ENCODE measurements at regions not wholly inside any gene's neighbourhood (a gene's known extent, or its start where the extent isn't known, plus 50 kb on each side); places are given as distances from the start of the nearest gene placed in this dataset.
"Not testable (repeated sequence)": the region's sequence is repeated elsewhere in the genome, so short reads cannot be mapped to it uniquely, and the experiment has no call there.

- DNase-seq (no peak), ATAC-seq (no peak)
- Mint-ChIP-seq H3K36me3 (no peaks in the 10 kb centered on the region), H3K27ac (no peak overlapping the region), H3K4me1 (no peaks in the 10 kb centered on the region), H3K27me3 (no peaks in the 10 kb centered on the region), H3K9me3 (ENCODE audit: low read depth) (no peaks in the 10 kb centered on the region), H3K4me3 (no peak overlapping the region)
- CTCF ChIA-PET = no interaction called here
Observed at GRCh38 chr6:102942206-102942605, 1548.7 kb downstream of the GRIK2 start.

GRCh38 chr6:102936959-102937358 is 1543.5 kb downstream of the GRIK2 start:
- ATAC-seq (no peak), DNase-seq (no peak)
- no peak overlapping the region for H3K27ac Mint-ChIP-seq
- H3K36me3 Mint-ChIP-seq = no peaks in the 10 kb centered on the region
- H3K9me3 Mint-ChIP-seq (ENCODE audit: low read depth) = no peaks in the 10 kb centered on the region
- CTCF ChIA-PET = no interaction called here
- no peaks in the 10 kb centered on the region for H3K27me3 Mint-ChIP-seq
- H3K4me3 Mint-ChIP-seq = no peak overlapping the region
- H3K4me1 Mint-ChIP-seq = no peaks in the 10 kb centered on the region

- no peak for DNase-seq
- no peaks in the 10 kb centered on the region for H3K36me3 Mint-ChIP-seq
- CTCF ChIA-PET = no interaction called here
- H3K27me3 Mint-ChIP-seq = no peaks in the 10 kb centered on the region
- H3K27ac Mint-ChIP-seq = no peak overlapping the region
- no peaks in the 10 kb centered on the region for H3K4me1 Mint-ChIP-seq
- no peak for ATAC-seq
- H3K4me3 Mint-ChIP-seq = no peak overlapping the region
- H3K9me3 Mint-ChIP-seq (ENCODE audit: low read depth) = peaks cover 10% of the 10 kb centered on the region
Observed at GRCh38 chr6:102928109-102928508, 1534.6 kb downstream of the GRIK2 start.

- no peaks in the 10 kb centered on the region for H3K4me1 Mint-ChIP-seq
- CTCF ChIA-PET = no interaction called here
- H3K9me3 Mint-ChIP-seq (ENCODE audit: low read depth) = peaks cover 4% of the 10 kb centered on the region
- H3K4me3 Mint-ChIP-seq = no peak overlapping the region
- no peak for ATAC-seq
- H3K27me3 Mint-ChIP-seq = no peaks in the 10 kb centered on the region
- no peak for DNase-seq
- no peak overlapping the region for H3K27ac Mint-ChIP-seq
- no peaks in the 10 kb centered on the region for H3K36me3 Mint-ChIP-seq
Observed at GRCh38 chr6:102918161-102918560, 1524.7 kb downstream of the GRIK2 start.

- no peak overlapping the region for H3K4me3 Mint-ChIP-seq
- no peaks in the 10 kb centered on the region for H3K27me3 Mint-ChIP-seq
- H3K27ac Mint-ChIP-seq = no peak overlapping the region
- no peaks in the 10 kb centered on the region for H3K36me3 Mint-ChIP-seq
- no peaks in the 10 kb centered on the region for H3K4me1 Mint-ChIP-seq
- H3K9me3 Mint-ChIP-seq (ENCODE audit: low read depth) = peaks cover 11% of the 10 kb centered on the region
- ATAC-seq (no peak), DNase-seq (no peak)
- CTCF ChIA-PET = no interaction called here
Observed at GRCh38 chr6:102911571-102911970, 1518.1 kb downstream of the GRIK2 start.

GRCh38 chr6:102910701-102911139 is 1517.2 kb downstream of the GRIK2 start:
- H3K27me3 Mint-ChIP-seq, H3K27ac Mint-ChIP-seq, DNase-seq, H3K4me1 Mint-ChIP-seq, ATAC-seq, H3K36me3 Mint-ChIP-seq, H3K4me3 Mint-ChIP-seq, CTCF ChIA-PET: not testable (repeated sequence)
- peaks cover 12% of the 10 kb centered on the region for H3K9me3 Mint-ChIP-seq (ENCODE audit: low read depth)

- Mint-ChIP-seq H3K4me3 (no peak overlapping the region), H3K36me3 (peaks cover 1% of the 10 kb centered on the region), H3K4me1 (no peaks in the 10 kb centered on the region), H3K27me3 (no peaks in the 10 kb centered on the region), H3K27ac (no peak overlapping the region), H3K9me3 (ENCODE audit: low read depth) (peaks cover 19% of the 10 kb centered on the region)
- CTCF ChIA-PET = no interaction called here
- ATAC-seq (no peak), DNase-seq (no peak)
Observed at GRCh38 chr6:102907181-102907580, 1513.7 kb downstream of the GRIK2 start.

- CTCF ChIA-PET = no interaction called here
- H3K27ac Mint-ChIP-seq = no peak overlapping the region
- no peak for DNase-seq
- no peak overlapping the region for H3K4me3 Mint-ChIP-seq
- H3K9me3 Mint-ChIP-seq (ENCODE audit: low read depth) = peaks cover 17% of the 10 kb centered on the region
- no peaks in the 10 kb centered on the region for H3K27me3 Mint-ChIP-seq
- H3K4me1 Mint-ChIP-seq = no peaks in the 10 kb centered on the region
- ATAC-seq = no peak
- peaks cover 1% of the 10 kb centered on the region for H3K36me3 Mint-ChIP-seq
Observed at GRCh38 chr6:102902471-102902870, 1509.0 kb downstream of the GRIK2 start.

- Mint-ChIP-seq H3K36me3 (no peaks in the 10 kb centered on the region), H3K27ac (no peak overlapping the region), H3K9me3 (ENCODE audit: low read depth) (peaks cover 4% of the 10 kb centered on the region), H3K4me3 (no peak overlapping the region), H3K27me3 (no peaks in the 10 kb centered on the region), H3K4me1 (no peaks in the 10 kb centered on the region)
- no peak for DNase-seq
- CTCF ChIA-PET = no interaction called here
- ATAC-seq = no peak
Observed at GRCh38 chr6:102895683-102896082, 1502.2 kb downstream of the GRIK2 start.

GRCh38 chr6:102885165-102885564 is 1491.7 kb downstream of the GRIK2 start:
- CTCF ChIA-PET = no interaction called here
- no peak overlapping the region for H3K27ac Mint-ChIP-seq

GRCh38 chr6:102853249-102853955 is 1459.9 kb downstream of the GRIK2 start:
- H3K36me3 Mint-ChIP-seq = no peaks in the 10 kb centered on the region
- no peaks in the 10 kb centered on the region for H3K9me3 Mint-ChIP-seq (ENCODE audit: low read depth)
- DNase-seq (no peak), ATAC-seq (no peak)
- no peaks in the 10 kb centered on the region for H3K27me3 Mint-ChIP-seq
- CTCF ChIA-PET = no interaction called here
- H3K27ac Mint-ChIP-seq = no peak overlapping the region
- no peak overlapping the region for H3K4me3 Mint-ChIP-seq
- H3K4me1 Mint-ChIP-seq = no peaks in the 10 kb centered on the region

More at GRCh38 chr6:102885165-102885564, 1491.7 kb downstream of the GRIK2 start:
- Mint-ChIP-seq H3K4me1 (no peaks in the 10 kb centered on the region), H3K36me3 (no peaks in the 10 kb centered on the region), H3K27me3 (no peaks in the 10 kb centered on the region), H3K9me3 (ENCODE audit: low read depth) (no peaks in the 10 kb centered on the region), H3K4me3 (no peak overlapping the region)
- ATAC-seq (no peak), DNase-seq (no peak)

- Mint-ChIP-seq H3K27me3 (no peaks in the 10 kb centered on the region), H3K4me1 (no peaks in the 10 kb centered on the region), H3K27ac (no peak overlapping the region), H3K36me3 (no peaks in the 10 kb centered on the region), H3K4me3 (no peak overlapping the region), H3K9me3 (ENCODE audit: low read depth) (no peaks in the 10 kb centered on the region)
- ATAC-seq = no peak
- DNase-seq = no peak
- CTCF ChIA-PET = no interaction called here
Observed at GRCh38 chr6:102848796-102849195, 1455.3 kb downstream of the GRIK2 start.

GRCh38 chr6:102848210-102848609 is 1454.7 kb downstream of the GRIK2 start:
- DNase-seq = no peak
- ATAC-seq = no peak
- Mint-ChIP-seq H3K27me3 (no peaks in the 10 kb centered on the region), H3K4me3 (no peak overlapping the region), H3K27ac (no peak overlapping the region), H3K36me3 (no peaks in the 10 kb centered on the region), H3K9me3 (ENCODE audit: low read depth) (no peaks in the 10 kb centered on the region), H3K4me1 (no peaks in the 10 kb centered on the region)
- CTCF ChIA-PET = no interaction called here

- no peaks in the 10 kb centered on the region for H3K27me3 Mint-ChIP-seq
- no peak for ATAC-seq
- H3K27ac Mint-ChIP-seq = no peak overlapping the region
- no peak overlapping the region for H3K4me3 Mint-ChIP-seq
- CTCF ChIA-PET = no interaction called here
- DNase-seq = no peak
- H3K36me3 Mint-ChIP-seq = no peaks in the 10 kb centered on the region
- peaks cover 4% of the 10 kb centered on the region for H3K9me3 Mint-ChIP-seq (ENCODE audit: low read depth)
- H3K4me1 Mint-ChIP-seq = no peaks in the 10 kb centered on the region
Observed at GRCh38 chr6:102841060-102841459, 1447.6 kb downstream of the GRIK2 start.

- Mint-ChIP-seq H3K27ac (no peak overlapping the region), H3K4me3 (no peak overlapping the region), H3K27me3 (no peaks in the 10 kb centered on the region), H3K9me3 (ENCODE audit: low read depth) (peaks cover 4% of the 10 kb centered on the region), H3K4me1 (no peaks in the 10 kb centered on the region), H3K36me3 (no peaks in the 10 kb centered on the region)
- CTCF ChIA-PET = no interaction called here
- DNase-seq = no peak
- no peak for ATAC-seq
Observed at GRCh38 chr6:102832021-102832420, 1438.5 kb downstream of the GRIK2 start.
